NCI-H69 (cell line): ENCODE measurements at regions not wholly inside any gene's neighbourhood (a gene's known extent, or its start where the extent isn't known, plus 50 kb on each side); places are given as distances from the start of the nearest gene placed in this dataset.

ENCODE experiments used
- DNase-seq: peaks from one replicate; lab custom pipeline; 2025; lab: John Stamatoyannopoulos, UW

- no peak for DNase-seq
Observed at GRCh38 chr2:188720811-188721605, 253.2 kb upstream of the COL3A1 start.

- DNase-seq: no peak
Observed at GRCh38 chr2:188721784-188722183, 252.4 kb upstream of the COL3A1 start.

- no peak for DNase-seq
Observed at GRCh38 chr2:188725746-188726360, 248.3 kb upstream of the COL3A1 start.

GRCh38 chr2:188726626-188727247, 247.4 kb upstream of the COL3A1 start:
- no peak for DNase-seq

GRCh38 chr2:188727846-188728245, 246.3 kb upstream of the COL3A1 start:
- no peak for DNase-seq

GRCh38 chr2:188734691-188735090, 239.5 kb upstream of the COL3A1 start:
- no peak for DNase-seq

GRCh38 chr2:188746727-188747126, 227.4 kb upstream of the COL3A1 start:
- no peak for DNase-seq

- DNase-seq: no peak
Observed at GRCh38 chr2:188751816-188752215, 222.4 kb upstream of the COL3A1 start.

- DNase-seq: no peak
Observed at GRCh38 chr2:188752311-188752710, 221.9 kb upstream of the COL3A1 start.

GRCh38 chr2:188762151-188762550, 212.0 kb upstream of the COL3A1 start:
- no peak for DNase-seq

- peak; percentile 75 for DNase-seq
Observed at GRCh38 chr2:188765522-188766470, 208.4 kb upstream of the COL3A1 start.

- no peak for DNase-seq
Observed at GRCh38 chr2:188766471-188766856, 207.7 kb upstream of the COL3A1 start.

GRCh38 chr2:188767176-188767575, 207.0 kb upstream of the COL3A1 start:
- no peak for DNase-seq

GRCh38 chr2:188770296-188770695, 203.9 kb upstream of the COL3A1 start:
- no peak for DNase-seq

- DNase-seq: peak; percentile 85
Observed at GRCh38 chr2:188773075-188773474, 201.1 kb upstream of the COL3A1 start.

GRCh38 chr2:188776634-188777033, 197.5 kb upstream of the COL3A1 start:
- no peak for DNase-seq

GRCh38 chr2:188784269-188784762, 189.9 kb upstream of the COL3A1 start:
- no peak for DNase-seq

GRCh38 chr2:188785061-188785460, 189.1 kb upstream of the COL3A1 start:
- no peak for DNase-seq

GRCh38 chr2:188785490-188785889, 188.7 kb upstream of the COL3A1 start:
- DNase-seq: no peak

- DNase-seq: peak; percentile 48
Observed at GRCh38 chr2:188786368-188786841, 187.8 kb upstream of the COL3A1 start.

- DNase-seq: no peak
Observed at GRCh38 chr2:188787021-188787657, 187.0 kb upstream of the COL3A1 start.
